Stimulated activated CD4-positive, alpha-beta T cell treated with anti-CD3 and anti-CD28 coated beads, Interleukin-12 subunit alpha, Interleukin-12 subunit beta, amount 100 ng/mL, for 24 hours (primary cell): ENCODE measurements at regions not wholly inside any gene's neighbourhood (a gene's known extent, or its start where the extent isn't known, plus 50 kb on each side); places are given as distances from the start of the nearest gene placed in this dataset.

Source experiments
- DNase-seq, 2 experiments: peaks; one replicate each; pipeline ENCODE4 v3.0.0-alpha.2; 2020; ENCODE audit warnings: low read depth in 2 of 2

DNA sequence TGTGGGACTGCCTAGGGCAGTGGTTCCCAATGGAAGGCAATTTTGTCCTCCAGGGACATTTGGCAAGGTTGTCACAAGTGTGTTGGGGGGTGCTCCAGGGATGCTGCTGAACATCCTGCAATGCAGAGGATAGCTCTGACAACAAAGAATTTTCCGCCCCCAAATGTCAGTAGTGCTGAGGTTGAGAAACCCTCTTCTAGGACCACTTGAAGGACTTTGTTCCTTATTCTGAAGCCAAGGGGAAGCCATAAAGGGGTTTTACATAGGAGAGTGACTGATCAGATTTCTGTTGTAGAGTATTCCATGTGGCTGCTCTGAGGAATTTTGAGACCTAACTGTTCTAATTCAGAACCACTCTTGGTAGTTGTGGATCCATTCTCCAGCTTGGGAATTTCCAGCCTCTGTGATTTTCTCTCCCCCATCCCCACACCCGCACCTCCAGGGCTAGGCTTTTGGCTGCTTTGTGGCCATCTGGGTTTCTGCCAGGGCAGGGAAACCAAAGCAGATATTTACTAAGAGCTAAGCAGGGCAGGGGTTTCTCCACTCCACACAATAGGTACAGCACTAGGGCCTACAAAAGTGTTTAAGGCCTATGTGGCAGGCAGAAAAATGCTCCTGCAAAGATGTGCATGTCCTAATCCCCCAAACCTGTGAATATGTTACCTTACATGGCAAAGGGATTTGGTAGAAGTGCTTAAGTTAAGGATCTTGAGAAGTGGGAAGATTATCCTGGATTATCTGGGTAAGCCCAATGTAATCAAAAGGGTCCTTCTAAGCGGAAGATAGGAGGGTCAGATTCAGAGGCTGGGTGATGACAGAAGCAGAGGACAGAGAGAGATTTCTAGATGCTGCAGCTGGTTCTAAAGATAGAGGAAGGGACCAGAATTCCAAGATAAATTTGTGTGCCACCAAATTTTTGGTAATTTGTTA is 135.4 kb downstream of the TMEM17 start:
- no peak for DNase-seq

DNA sequence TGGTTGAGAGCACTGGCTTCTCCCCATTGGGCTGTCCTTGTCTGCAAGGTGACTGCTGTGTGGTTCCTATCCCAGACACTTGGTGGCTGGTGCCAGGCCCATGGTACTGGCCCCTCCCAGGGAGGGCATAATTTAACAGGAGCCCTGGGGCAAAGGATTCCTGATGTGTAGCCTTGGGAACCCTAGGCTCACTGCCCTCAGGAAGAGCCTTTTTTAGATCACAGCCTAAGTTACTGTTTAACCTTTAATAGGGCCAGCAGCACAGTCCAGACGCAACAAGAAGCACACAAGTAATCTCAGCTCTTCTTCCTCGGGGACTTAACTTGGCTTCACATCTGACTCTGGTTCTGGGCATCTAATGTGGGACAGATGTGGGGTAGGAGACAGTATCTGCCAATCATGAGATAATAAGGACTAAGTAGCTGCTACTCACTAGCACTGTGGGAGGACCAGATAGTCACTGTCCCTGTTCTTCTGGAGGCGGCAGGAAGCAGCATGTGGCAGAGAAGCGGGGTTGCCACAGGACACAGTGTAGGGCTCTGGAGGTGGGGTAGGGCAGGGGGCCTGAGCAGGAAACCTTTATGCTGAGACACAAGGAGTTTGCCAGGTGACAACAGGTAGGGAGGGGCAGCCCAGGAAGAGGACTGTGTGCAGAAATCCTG is 136.3 kb downstream of the TMEM17 start:
- no peak for DNase-seq

DNA sequence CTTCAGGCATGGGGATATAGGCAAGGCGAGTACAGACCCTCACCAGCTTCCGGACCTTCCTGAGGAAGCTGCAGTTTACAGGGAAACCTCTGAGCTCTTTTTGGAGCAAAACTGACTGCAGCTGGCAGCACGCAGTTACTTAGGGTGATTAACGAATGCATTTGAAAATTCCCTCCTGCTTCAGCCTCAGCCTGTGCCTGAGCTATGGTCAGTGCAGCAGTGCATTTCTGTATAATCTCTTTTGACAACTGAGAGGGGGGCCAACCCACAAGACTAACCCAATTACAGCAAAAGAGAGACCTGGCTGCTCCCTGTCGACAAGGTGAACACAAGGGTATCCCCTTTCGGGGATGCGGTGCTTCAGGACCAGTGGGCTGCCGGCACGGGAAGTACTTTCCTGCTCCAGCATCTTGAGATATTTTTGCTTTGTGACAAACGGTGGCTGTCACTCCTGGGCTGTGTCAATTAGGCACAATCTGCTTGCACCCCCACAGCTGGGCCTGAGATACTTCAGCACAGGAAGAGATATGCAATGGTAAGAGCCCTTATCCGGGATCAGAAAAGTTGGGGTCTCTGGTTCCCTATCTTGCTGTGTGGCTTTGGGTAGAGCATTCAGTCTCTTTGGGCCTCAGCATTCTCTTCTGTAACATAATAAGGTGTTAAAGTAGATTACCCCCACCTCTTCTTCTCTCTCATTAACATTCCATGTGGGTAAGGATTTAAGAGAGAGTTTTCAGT is 141.0 kb downstream of the TMEM17 start:
- DNase-seq: no peak

DNA sequence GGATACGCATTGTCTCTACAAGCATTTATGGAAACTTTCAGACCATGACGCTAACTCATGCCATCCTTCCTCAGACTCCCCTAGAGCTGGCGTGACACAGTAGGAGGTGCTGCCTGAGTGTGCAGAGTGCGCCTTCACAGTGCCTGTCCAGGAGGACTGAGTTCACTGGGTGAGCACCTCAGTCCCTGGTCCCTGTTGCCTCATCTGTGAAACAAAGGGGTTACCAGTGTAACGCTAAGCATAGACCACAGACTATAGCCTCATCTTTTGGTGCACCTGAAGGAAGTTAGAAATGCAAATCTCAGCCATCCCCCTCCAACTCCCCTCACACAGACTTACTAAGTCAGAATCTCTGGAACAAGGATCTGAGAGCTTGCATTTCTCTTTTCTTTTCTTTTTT is 142.8 kb downstream of the TMEM17 start:
- no peak for DNase-seq

DNA sequence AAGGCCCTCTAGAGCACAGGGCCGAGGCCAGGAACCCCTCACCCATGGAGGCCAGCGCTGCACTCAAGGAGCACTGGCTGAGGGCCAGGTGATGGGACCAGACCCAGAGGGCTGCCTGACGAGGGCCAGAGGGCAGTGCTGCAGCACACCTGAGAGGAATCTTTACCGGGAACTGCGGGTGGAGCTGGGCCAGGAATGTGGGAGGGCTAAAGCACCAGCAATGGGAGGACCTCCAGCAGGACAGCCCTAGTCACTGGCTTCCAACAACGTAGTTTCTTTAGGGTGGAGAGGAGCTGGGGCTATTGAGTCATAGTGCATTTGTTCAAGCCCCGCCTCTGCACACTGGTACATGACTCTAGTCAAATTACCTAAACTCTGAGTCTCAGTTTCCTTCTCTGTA is 143.4 kb downstream of the TMEM17 start:
- DNase-seq: no peak

DNA sequence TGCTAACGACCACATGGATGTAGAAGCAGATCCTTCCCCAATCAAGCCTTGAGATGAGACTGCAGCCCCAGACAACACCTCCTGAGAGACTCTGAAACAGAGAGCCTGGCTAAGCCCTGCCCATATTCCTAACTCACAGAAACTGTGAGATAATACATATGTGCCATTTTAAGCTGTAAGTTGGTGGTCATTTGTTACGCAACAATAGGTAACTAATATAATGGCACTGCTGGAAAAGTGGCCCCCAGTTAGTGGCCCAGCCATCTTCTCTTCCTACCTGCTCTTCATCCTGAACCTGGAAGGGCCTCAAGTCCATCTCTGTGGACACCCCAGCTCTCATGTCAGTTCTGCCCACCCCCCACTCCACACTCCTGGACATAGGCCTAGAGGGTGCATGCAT is 144.0 kb downstream of the TMEM17 start:
- no peak for DNase-seq

DNA sequence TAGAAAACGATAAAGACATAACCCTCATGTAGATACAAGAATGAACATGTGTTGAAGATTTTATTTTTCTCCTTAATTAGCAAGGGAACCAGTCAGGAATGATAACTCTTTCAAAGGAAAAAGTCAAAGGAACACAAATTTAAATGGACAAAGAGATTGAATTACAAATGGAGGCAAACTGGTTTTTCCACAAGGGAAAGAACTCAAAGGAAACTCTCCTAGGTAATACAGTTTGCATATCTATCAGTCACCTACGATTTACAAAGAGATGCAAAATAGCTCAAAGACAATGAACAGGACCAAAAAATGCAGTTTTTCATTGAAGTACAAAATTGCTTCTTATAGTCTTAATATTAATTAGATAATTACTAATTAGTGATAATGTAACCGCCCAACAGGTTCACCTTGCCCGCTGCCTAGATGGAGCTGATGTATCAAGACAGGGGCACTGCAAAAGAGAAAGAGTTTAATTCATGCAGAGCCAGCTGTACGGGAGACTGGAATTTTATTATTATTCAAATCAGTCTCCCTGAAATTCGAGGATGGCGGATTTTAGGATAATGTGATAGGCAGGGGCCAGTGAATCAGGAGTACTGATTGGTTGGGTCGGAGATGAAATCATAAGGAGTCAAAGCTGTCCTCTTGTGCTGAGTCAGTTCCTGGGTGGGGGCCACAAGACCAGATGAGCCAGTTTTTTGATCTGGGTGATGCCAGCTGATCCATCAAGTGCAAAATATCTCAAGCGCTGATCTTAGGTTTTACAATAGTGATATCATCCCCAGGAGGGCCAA is 151.0 kb downstream of the TMEM17 start:
- DNase-seq: no peak

DNA sequence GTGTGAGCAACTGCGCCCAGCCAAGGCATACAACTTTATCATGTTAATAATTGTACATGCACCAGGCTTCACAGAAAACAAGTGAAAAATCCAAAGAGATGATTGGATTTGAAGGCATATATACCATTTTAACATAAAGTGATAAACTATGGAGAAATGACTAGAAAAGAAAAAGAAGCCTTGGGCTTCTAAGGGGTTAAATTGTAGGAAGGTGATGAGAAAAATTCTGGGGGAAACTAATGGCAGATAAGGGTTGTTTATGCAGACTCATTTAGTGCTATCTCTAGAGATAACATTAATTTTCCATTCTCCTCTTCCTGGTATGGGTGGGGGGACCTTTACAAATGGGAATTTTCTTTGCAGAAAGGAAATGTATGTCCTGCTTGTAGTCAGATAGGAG is 154.0 kb downstream of the TMEM17 start:
- no peak for DNase-seq

DNA sequence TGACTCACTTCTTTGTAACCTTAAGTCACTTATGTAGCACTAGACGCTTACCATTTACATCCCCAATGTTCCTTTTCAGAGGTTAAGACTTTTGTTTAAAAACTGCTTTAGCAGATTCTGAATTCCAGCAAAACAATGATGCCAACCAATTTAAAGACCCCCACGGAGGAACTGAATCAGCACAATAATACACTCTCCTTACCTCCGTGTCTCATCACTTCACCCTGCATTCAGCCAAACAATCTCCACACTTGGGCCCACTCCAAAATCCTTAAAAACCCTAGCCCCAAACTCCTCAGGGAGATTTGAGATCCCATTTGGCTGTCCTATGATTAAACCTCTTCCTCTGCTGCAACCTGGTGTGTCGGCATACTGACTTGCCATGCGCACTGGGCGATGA is 153.9 kb downstream of the B3GNT2 start:
- DNase-seq: no peak

DNA sequence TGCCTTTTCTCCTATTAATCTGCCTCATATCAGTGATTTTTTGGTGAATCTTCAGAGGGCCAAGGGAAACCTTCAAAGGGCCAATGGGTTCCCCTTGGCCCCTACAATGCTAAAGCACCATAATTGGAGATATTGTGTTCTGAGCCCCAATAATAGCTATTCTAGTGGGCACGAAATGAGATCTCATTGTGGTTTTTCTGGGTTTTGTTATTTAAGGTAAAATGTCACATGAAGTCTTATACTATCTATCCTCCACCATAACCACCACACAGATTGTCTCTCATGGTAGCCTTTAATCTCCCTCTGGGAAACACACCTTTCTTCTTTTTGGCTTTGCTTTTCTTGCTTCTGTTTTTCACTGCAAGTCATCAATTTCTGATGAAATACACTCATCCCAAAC is 152.8 kb downstream of the B3GNT2 start:
- DNase-seq: no peak

DNA sequence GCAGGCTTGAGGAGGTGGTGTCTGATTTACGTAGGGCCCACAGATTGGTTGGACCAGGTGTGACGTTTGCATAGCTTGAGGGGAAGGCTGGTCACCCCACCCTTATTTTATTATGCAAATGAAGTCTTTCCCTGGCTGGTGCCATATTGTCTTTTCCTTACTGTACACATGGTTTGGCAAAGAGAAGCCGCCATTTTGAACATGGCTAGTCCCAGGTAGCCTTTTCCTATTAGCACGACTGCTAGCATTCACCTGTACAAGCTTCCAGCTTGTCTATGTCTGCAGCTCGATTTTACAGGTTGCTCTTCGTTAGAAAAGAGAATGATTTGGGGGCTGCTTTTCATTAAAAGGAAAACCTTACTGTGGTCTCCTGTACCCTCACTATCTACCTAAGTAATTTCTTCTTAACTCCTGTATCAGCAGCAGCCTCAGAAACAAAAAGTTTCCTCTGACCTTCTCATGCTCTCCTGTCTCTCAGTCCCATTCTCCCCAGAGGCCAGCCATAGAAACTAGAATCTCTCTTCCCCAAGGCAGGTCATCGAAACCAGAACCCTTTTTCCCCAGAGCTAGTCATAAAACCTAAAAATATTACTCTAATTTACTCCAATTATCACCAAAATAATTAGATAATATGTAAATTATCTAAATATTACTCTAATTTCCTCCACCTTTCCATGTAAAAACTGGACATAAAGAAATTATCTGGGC is 151.8 kb downstream of the B3GNT2 start:
- DNase-seq: no peak

DNA sequence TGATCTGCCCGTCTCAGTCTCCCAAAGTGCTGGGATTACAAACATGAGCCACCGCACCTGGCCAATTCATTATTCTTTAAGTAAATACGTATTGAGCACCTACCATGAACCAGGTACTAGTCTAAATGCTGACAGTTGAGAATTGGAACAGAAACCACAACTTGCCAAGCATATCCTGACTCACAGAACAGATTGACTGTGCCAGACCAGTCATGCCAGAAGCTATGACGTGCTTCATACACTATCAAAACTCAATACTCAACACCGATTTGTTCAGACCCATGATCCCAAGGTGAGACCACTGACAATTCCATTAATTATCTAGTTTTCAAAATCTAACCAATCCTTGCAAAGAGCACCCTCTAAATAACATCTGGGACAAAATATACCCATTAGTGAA is 148.6 kb downstream of the B3GNT2 start:
- DNase-seq: no peak

DNA sequence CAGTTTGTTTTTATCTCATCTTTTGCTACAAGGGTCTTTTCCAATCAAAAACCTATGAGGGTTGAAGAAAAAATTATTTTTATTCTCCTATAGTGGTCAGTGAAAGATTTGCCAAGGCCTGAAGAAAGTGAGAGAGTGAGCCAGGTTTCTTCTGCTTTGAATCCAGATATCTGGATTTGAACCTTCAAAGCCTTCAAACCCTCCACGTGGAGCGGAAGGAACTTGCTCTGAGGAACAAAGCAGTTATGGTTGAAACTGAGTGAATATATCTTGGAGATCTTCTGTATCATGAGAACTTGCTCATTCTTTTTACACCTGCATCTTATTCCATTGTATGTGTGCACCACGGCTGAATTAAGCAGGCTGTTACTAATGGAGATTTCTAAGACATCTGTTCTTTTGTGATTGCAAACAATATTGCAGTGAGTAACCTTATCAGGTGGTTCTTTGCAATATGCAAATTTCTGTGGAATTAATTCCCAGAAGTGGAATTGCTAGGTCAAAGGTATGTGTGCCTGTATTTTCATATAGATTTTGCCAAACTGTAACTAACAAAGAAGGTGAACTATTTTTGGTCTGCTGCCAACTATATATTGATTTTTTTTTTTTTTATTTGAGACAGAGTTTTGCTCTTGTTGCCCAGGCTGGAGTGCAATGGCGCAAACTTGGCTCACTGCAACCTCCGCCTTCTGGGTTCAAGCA is 147.9 kb downstream of the B3GNT2 start:
- DNase-seq: no peak

DNA sequence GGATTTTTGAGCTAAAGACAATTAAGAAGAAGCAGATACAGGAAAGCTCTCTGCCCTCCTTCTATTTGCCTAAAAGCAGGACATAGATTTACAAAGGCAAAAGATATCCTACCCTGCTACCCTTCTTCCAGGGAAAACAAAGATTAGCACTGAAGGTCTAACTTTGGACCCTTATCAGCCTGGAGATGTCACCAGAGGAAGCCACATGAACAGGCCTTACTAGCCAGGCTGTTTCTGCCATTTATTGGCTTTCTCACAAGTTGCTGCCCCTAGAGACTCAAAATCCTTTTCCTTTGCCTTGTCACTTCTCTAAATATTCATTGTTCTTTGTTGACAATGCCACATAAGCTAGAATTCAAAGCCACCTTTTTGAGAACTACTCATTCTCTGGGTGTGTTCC is 147.3 kb downstream of the B3GNT2 start:
- DNase-seq: no peak

DNA sequence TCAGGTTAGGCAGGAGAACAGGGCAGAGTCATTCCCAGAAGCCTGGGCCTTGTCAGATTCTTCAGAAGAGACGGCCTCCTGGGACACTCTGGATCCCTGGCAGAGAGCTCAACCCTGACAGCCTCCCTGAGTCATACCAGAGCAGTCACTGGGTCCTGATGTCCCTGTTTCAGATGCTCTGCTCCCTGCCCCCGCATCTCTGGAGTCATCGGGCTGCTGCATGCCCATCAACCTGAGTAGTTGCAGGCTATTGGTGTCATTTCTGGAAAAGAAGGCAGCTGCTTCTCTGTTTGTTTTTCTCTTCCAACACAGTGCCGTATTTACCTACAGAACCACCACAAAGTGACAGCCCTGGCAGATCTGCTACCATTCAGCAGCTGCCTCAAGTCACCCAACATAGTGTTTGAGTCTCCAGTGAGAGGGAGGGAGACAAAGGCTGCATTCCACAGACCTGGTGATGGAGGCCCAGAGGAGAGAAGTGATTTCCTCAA is 145.1 kb downstream of the B3GNT2 start:
- no peak for DNase-seq

DNA sequence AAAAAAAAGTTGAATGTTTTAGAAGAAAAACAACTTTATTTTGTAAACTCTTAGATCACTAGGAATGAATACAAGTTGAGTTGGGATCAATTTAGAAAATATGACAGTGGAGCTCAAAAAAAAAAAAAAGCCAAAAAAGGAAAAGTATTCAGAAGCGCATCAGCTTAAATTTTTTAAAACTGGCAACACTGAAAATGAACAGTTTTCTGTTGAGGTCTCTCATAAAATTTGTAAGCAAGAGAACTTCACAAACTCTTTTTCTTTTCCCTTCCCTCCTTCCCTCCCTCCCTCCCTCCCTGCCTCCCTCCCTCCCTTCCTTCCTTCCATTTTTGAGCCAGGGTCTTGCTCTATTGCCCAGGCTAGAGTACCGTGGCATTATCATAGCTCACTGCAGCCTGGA is 143.9 kb downstream of the B3GNT2 start:
- no peak for DNase-seq

DNA sequence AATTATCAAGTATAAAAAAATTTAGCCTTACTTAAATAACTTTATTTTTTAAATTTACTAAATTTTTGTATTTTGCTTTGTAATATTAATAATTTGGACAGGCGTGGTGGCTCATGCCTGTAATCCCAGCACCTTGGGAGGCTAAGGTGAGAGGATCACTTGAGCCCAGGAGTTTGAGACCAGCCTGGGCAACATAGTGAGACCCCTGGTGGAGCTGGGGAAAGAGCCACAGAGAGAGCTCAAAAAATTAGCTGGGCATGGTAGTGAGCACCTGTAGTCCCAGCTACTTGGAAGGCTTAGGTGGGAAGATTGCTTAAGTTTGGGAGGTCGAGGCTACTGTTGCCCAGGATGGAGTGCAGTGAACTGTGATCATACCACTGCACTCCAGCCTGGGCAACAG is 143.5 kb downstream of the B3GNT2 start:
- DNase-seq: no peak

DNA sequence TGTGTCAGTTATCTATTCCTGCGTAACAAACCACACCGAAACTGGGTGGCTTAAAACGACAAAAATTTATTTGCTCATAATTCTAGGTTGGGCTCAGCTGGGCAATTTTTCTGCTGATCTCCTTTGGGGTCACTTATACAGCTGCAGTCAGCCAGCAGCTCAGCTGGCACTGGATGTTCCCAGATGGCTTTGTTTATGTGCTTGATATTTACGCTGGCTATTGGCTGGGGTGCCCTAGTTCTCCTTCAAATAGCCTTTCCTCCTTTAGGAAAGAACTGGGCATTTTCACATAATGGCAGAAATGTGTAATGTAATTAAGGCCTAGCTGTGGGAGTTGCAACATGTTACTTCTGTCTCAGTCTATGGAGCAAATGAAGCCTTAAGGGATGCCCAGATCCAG is 142.2 kb downstream of the B3GNT2 start:
- DNase-seq: no peak

DNA sequence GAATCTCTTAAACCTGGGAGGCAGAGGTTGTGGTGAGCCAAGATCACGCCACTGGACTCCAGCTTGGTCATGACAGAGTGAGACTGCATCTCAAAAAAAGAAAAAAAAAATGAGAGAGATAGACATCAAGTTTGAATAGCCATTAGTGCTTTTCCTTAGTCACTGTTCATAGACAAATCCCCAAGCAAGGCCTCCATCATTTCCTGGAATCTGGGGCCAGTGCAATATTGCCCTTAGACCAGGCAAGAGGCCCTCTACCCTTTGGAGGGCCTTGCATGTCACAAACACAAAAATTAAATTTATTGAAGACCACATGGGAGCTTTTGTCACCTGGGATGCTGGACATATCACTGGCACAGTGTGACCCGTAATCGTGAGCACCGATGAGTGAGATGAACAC is 141.5 kb downstream of the B3GNT2 start:
- DNase-seq: no peak

DNA sequence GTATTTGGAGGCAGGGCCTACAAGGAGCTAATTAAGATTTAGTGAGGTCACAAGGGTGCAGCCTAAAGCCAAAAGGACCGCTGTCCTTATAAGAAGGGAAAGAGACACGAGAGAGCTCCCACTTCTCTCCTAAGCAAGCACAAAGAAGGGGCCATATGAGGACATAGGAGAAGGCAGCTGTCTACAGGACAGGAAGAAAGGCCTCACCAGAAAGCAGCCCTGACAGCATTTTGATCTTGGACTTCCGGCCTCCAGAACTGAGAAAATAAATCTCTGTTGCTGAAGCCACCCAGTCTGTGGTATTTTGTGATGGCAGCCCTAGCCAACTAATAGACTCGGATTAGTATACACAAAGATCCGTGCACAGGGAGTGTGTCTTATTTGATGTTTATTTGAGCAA is 139.7 kb downstream of the B3GNT2 start:
- DNase-seq: no peak
